GM19463 (cell line): ENCODE measurements at regions not wholly inside any gene's neighbourhood (a gene's known extent, or its start where the extent isn't known, plus 50 kb on each side); places are given as distances from the start of the nearest gene placed in this dataset.
"Not testable (repeated sequence)": the region's sequence is repeated elsewhere in the genome, so short reads cannot be mapped to it uniquely, and the experiment has no call there.

ENCODE experiments used
- ATAC-seq: cut with Tn5 transposase; IDR thresholded peaks from one replicate; pipeline ENCODE4 v1.9.1; 2021; ENCODE audit warnings: mild to moderate bottlenecking, moderate library complexity; ENCODE audit not compliant: unreplicated experiment

- no peak for ATAC-seq
Observed at GRCh38 chr5:82901281-82901888, 175.8 kb downstream of the TMEM167A start.

- no peak for ATAC-seq
Observed at GRCh38 chr5:82894716-82895115, 182.5 kb downstream of the TMEM167A start.

GRCh38 chr5:82889088-82889487, 188.1 kb downstream of the TMEM167A start:
- ATAC-seq = no peak

GRCh38 chr5:82886911-82887310, 190.3 kb downstream of the TMEM167A start:
- no peak for ATAC-seq

- peak; percentile 59 for ATAC-seq
Observed at GRCh38 chr5:82885627-82886389, 191.4 kb downstream of the TMEM167A start.

- ATAC-seq = no peak
Observed at GRCh38 chr5:82884821-82885471, 192.2 kb downstream of the TMEM167A start.

GRCh38 chr5:82882316-82882715, 194.9 kb downstream of the TMEM167A start:
- ATAC-seq = no peak

GRCh38 chr5:82881571-82882174, 195.5 kb downstream of the TMEM167A start:
- ATAC-seq = no peak

- ATAC-seq = no peak
Observed at GRCh38 chr5:82879089-82879488, 198.1 kb downstream of the TMEM167A start.

- no peak for ATAC-seq
Observed at GRCh38 chr5:82873452-82873851, 203.7 kb downstream of the TMEM167A start.

GRCh38 chr5:82872321-82873288, 204.6 kb downstream of the TMEM167A start:
- not testable (repeated sequence) for ATAC-seq

GRCh38 chr5:82865625-82866024, 211.6 kb downstream of the TMEM167A start:
- no peak for ATAC-seq

- ATAC-seq = no peak
Observed at GRCh38 chr5:82863266-82863665, 213.9 kb downstream of the TMEM167A start.

GRCh38 chr5:82862711-82863110, 214.5 kb downstream of the TMEM167A start:
- no peak for ATAC-seq

GRCh38 chr5:82862261-82862660, 214.9 kb downstream of the TMEM167A start:
- no peak for ATAC-seq

GRCh38 chr5:82861701-82862100, 215.5 kb downstream of the TMEM167A start:
- ATAC-seq = no peak

GRCh38 chr5:82859451-82860140, 217.6 kb downstream of the TMEM167A start:
- no peak for ATAC-seq

GRCh38 chr5:82858151-82859025, 218.8 kb downstream of the TMEM167A start:
- ATAC-seq = no peak
